Activated CD4-positive, alpha-beta memory T cell treated with anti-CD3 and anti-CD28 coated beads for 36 hours (primary cell): ENCODE measurements at regions not wholly inside any gene's neighbourhood (a gene's known extent, or its start where the extent isn't known, plus 50 kb on each side); places are given as distances from the start of the nearest gene placed in this dataset.

Experiments
- CTCF ChIA-PET: fragments of 350-600 bp; sonication (Branson Sonifier 250); formaldehyde crosslinking; loops from one replicate; lab custom pipeline; 2021; ENCODE audit warnings: antibody characterized with exemption, inconsistent platforms; lab: Charles Lee
- POLR2A ChIA-PET: fragments of 350-600 bp; sonication (Branson Sonifier 250); formaldehyde crosslinking; loops from one replicate; lab custom pipeline; 2021; ENCODE audit warnings: antibody characterized with exemption; lab: Charles Lee
- DNase-seq: peaks from one replicate; pipeline ENCODE4 v3.0.0-alpha.2; 2020
- H3K27ac Mint-ChIP-seq: one replicate; pipeline ENCODE4 v1.8.0; 2021; ENCODE audit warnings: mixed read lengths
- H3K27me3 Mint-ChIP-seq: one replicate; pipeline ENCODE4 v1.8.0; 2021; ENCODE audit warnings: mixed read lengths
- H3K36me3 Mint-ChIP-seq: one replicate; pipeline ENCODE4 v1.8.0; 2021; ENCODE audit warnings: mixed read lengths
- H3K4me1 Mint-ChIP-seq: one replicate; pipeline ENCODE4 v1.8.0; 2021; ENCODE audit warnings: low read depth, mixed read lengths
- H3K4me3 Mint-ChIP-seq: one replicate; pipeline ENCODE4 v1.8.0; 2021; ENCODE audit warnings: mild to moderate bottlenecking, mixed read lengths
- H3K9me3 Mint-ChIP-seq: one replicate; pipeline ENCODE4 v1.8.0; 2021; ENCODE audit warnings: mixed read lengths
- intact Hi-C: fragments of 100-400 bp; cut with micrococcal nuclease; formaldehyde crosslinking; loops from one replicate; pipeline ENCODE4 v1.15.1; 2023

DNA sequence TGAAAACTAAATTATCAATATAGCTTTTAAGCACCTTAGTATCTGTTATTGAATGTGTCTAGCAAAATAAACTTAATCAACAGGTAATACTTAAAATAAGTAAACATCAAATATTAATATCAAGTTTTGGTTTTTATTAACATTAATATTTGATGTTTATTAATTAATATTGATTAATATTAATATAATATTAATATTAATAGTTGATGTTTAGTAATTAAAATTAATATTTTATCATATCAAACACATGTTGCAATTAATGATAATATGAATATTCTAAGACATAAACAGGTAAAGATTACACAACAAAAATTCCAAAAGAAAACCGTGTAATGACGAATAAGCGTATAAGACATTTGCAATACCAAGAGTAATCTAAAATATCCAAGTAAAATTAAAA lies 222.8 kb upstream of the PRR20A start:
- intact Hi-C loops, result no loop called here
- Mint-ChIP-seq H3K4me1 (no peaks in the 10 kb centered on the region), H3K4me3 (no peak overlapping the region), H3K36me3 (no peaks in the 10 kb centered on the region), H3K9me3 (peaks cover 7% of the 10 kb centered on the region), H3K27ac (no peak overlapping the region), H3K27me3 (no peaks in the 10 kb centered on the region)
- DNase-seq, result no peak
- ChIA-PET POLR2A (interaction anchor here (0.5 kb wide), 1 partner anchor 405 kb away, joined by 3 read pairs; no protein-coding TSS in a partner anchor), CTCF (no interaction called here)

DNA sequence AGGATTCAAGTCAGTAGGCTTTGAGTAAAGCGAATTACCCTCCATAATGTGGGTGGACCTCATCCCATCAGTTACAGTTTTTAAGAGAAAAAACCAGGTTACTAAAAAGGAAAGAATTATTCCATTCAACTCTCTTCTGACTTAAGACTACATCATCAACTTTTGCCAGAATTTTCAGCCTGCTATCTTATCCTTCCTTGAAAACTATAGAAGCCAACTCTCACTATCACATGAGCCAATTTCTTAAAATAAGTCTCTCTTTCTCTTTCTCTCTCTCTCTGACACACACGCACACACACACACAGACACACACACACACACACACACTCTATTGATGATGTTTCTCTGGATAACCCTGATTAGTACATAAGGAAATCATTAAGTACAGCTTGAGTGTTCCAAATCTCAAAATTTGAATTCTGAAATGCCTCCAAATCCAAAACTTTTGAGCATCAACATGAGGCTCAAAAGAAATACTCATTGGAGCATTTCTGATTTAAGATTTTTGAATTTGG lies 217.0 kb upstream of the PRR20A start:
- no peaks in the 10 kb centered on the region for H3K4me1 Mint-ChIP-seq
- H3K36me3 Mint-ChIP-seq, result no peaks in the 10 kb centered on the region
- DNase-seq, result no peak
- CTCF ChIA-PET, result no interaction called here
- no peak overlapping the region for H3K27ac Mint-ChIP-seq
- peaks cover 17% of the 10 kb centered on the region for H3K9me3 Mint-ChIP-seq
- H3K27me3 Mint-ChIP-seq, result no peaks in the 10 kb centered on the region
- POLR2A ChIA-PET, result no interaction called here
- intact Hi-C loops, result no loop called here
- no peak overlapping the region for H3K4me3 Mint-ChIP-seq

DNA sequence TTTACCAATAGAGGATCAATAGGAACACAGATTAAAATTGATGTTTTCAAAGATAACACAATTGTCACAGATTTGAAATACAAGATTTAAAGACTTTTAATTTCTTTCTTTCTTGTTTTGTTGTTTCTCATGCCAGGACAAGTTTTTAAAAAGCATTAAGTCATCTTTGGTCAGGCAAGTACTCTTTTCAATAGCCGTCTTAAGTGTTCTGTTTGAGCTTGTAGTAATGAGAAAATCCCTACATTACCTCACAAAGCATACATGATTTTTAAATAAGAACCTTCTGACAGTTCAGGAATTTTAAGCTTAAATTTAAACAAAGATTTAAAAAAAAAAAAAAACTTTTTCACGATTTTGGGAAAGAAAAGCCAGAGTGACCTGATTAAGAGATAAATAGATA lies 216.3 kb upstream of the PRR20A start:
- ChIA-PET POLR2A (no interaction called here), CTCF (no interaction called here)
- Mint-ChIP-seq H3K4me3 (no peak overlapping the region), H3K9me3 (peaks cover 23% of the 10 kb centered on the region), H3K36me3 (no peaks in the 10 kb centered on the region), H3K27me3 (no peaks in the 10 kb centered on the region), H3K27ac (no peak overlapping the region), H3K4me1 (no peaks in the 10 kb centered on the region)
- intact Hi-C loops, result no loop called here
- no peak for DNase-seq

DNA sequence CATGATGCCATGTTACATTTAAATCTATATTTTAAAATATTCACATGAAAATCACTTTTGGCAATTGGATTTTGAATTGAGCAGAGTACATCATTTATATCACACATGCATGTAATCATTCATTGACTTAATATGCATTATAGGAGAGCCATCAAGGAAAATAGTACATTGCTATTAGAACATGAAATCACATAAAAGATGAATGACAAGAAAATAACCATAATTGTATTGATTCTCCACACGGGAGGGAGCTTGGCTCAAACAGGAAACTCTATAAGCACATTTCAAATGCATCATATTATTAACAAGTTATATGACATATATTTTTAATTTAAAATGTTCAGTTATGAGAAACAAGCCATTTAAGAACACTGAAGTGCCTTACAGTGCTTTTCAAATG lies 208.6 kb upstream of the PRR20A start:
- DNase-seq, result no peak
- intact Hi-C loops, result no loop called here
- Mint-ChIP-seq H3K27ac (no peak overlapping the region), H3K4me3 (no peak overlapping the region), H3K36me3 (no peaks in the 10 kb centered on the region), H3K4me1 (no peaks in the 10 kb centered on the region), H3K9me3 (peaks cover 22% of the 10 kb centered on the region), H3K27me3 (no peaks in the 10 kb centered on the region)
- ChIA-PET POLR2A (no interaction called here), CTCF (interaction anchor here (0.6 kb wide), 1 partner anchor 1148 kb away, joined by 4 read pairs; no protein-coding TSS in a partner anchor)

DNA sequence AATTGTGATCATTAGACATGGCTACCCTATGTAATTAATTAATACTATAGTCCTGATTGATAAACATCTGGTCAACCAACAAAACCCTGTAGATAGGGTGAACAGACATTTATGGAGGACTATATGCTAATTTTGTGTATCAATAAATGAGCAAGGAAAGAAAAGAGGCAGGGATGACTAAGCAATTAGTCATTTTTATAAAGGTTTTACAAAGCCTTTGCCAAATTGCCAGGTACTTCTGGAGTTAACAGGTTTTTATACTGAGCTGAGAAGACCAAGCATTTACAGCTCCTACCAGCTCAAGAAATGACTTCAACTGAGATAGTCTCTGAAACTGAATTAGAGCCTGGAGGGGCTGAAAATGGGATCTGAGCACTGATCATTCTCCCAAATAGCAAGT lies 186.8 kb upstream of the PRR20A start:
- no peaks in the 10 kb centered on the region for H3K4me1 Mint-ChIP-seq
- H3K4me3 Mint-ChIP-seq, result no peak overlapping the region
- ChIA-PET CTCF (no interaction called here), POLR2A (no interaction called here)
- H3K9me3 Mint-ChIP-seq, result peaks cover 3% of the 10 kb centered on the region
- no peak overlapping the region for H3K27ac Mint-ChIP-seq
- intact Hi-C loops, result no loop called here
- DNase-seq, result no peak
- no peaks in the 10 kb centered on the region for H3K27me3 Mint-ChIP-seq
- no peaks in the 10 kb centered on the region for H3K36me3 Mint-ChIP-seq

DNA sequence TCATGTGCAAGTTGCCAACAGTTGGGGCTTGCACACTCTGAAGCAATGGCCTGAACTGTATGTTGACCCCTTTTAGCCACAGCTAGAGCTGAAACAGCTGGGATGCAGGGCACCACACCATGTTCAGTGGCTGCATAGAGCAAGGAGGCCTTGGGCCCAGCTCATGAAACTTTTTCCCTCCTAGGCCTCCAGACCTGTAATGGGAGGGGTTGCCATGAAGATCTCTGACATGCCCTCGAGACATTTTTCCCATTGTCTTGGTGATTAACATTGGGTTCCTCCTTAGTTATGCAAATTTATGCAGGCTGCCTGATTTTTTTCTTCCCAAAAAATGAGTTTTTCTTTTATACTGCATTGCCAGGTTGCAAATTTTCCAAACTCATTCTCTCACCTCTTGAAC lies 165.1 kb upstream of the PRR20A start:
- no peak overlapping the region for H3K27ac Mint-ChIP-seq
- ChIA-PET CTCF (no interaction called here), POLR2A (no interaction called here)
- no peaks in the 10 kb centered on the region for H3K36me3 Mint-ChIP-seq
- no peaks in the 10 kb centered on the region for H3K4me1 Mint-ChIP-seq
- H3K9me3 Mint-ChIP-seq, result peaks cover 17% of the 10 kb centered on the region
- H3K4me3 Mint-ChIP-seq, result no peak overlapping the region
- intact Hi-C loops, result no loop called here
- H3K27me3 Mint-ChIP-seq, result no peaks in the 10 kb centered on the region
- DNase-seq, result no peak

DNA sequence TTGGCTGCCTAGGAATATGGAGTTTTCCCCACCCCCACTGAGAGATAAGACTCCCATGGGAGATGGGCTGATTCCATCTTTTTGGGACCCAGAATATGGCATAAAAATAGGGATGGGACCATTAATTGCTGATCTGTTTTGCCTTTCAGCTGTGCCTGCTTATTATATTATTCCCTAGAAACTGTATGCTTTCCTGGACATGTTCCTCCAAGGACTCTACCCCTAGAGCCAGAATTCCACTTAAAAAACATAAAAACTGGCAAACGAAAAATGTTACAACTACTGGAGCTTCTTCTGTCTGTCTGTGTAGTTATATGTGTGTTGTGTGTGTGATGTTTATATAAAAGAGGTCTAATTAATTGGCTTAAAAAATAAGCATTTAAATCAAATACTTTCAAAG lies 159.9 kb upstream of the PRR20A start:
- Mint-ChIP-seq H3K4me3 (no peak overlapping the region), H3K9me3 (peaks cover 17% of the 10 kb centered on the region), H3K27ac (no peak overlapping the region), H3K27me3 (no peaks in the 10 kb centered on the region), H3K4me1 (no peaks in the 10 kb centered on the region), H3K36me3 (no peaks in the 10 kb centered on the region)
- DNase-seq, result no peak
- ChIA-PET POLR2A (no interaction called here), CTCF (no interaction called here)
- intact Hi-C loops, result no loop called here

DNA sequence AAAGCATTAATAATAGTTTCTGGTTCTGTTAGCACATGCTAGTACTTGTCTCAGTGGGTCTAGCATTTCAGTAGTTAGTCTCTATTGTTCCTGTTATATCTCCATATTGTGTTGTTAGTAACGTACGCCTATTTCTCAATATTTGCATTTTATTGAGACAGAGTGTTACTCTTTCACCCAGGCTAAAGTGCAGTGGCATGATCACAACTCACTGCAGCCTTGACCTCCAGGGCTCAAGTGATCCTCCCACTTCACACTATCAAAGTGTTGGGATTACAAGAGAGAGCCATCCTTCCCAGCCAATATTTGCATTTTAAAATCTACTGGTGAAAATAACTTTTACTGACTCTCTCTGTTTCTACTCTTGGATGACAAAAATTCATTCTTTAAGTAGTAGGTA lies 154.6 kb upstream of the PRR20A start:
- DNase-seq, result no peak
- no peaks in the 10 kb centered on the region for H3K36me3 Mint-ChIP-seq
- no peaks in the 10 kb centered on the region for H3K4me1 Mint-ChIP-seq
- H3K9me3 Mint-ChIP-seq, result peaks cover 7% of the 10 kb centered on the region
- H3K27ac Mint-ChIP-seq, result no peak overlapping the region
- intact Hi-C loops, result no loop called here
- POLR2A ChIA-PET, result no interaction called here
- CTCF ChIA-PET, result no interaction called here
- no peak overlapping the region for H3K4me3 Mint-ChIP-seq
- H3K27me3 Mint-ChIP-seq, result no peaks in the 10 kb centered on the region

DNA sequence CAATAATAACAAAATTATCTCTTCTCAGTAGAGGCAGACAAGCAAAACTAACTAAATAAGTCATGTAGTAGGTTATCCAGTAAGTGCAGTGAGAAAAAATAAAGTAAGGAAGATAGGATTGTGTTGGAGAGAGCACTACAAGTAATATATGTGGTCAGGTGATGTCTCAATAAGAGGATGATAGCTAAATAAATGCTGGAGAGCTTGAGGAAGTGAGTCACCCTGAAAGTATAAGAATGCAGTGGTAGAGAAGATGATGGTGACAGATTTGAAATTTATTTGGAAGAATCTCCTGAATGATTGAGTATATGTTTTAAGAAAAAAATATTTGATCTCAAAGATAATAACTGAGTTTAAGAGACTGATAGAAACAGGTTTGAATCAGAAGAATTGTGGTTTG lies 152.2 kb upstream of the PRR20A start:
- H3K27me3 Mint-ChIP-seq, result no peaks in the 10 kb centered on the region
- H3K4me3 Mint-ChIP-seq, result no peak overlapping the region
- H3K36me3 Mint-ChIP-seq, result no peaks in the 10 kb centered on the region
- peaks cover 7% of the 10 kb centered on the region for H3K9me3 Mint-ChIP-seq
- intact Hi-C loops, result no loop called here
- H3K4me1 Mint-ChIP-seq, result no peaks in the 10 kb centered on the region
- ChIA-PET CTCF (no interaction called here), POLR2A (no interaction called here)
- no peak for DNase-seq
- H3K27ac Mint-ChIP-seq, result no peak overlapping the region

DNA sequence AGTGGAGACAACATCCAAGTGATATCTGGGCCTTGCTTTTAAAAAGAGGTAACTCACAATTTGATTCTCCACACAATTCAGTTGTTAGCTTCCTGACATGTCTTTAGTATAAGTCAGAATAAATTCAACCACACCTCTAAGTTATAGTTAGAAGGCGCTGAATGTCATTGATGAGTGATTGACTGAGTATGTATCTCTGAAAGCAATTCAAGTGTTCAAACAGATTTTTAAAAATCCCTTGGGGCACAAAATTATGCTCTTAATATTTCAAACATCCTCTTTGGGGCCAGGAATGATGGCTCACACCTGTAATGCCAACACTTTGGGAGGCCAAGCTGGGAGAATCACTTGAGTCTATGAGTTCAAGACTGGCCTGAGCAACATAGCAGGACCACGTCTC lies 137.0 kb upstream of the PRR20A start:
- H3K4me1 Mint-ChIP-seq, result no peaks in the 10 kb centered on the region
- CTCF ChIA-PET, result no interaction called here
- H3K9me3 Mint-ChIP-seq, result peaks cover 6% of the 10 kb centered on the region
- H3K27me3 Mint-ChIP-seq, result no peaks in the 10 kb centered on the region
- POLR2A ChIA-PET, result no interaction called here
- intact Hi-C loops, result no loop called here
- DNase-seq, result no peak
- H3K27ac Mint-ChIP-seq, result no peak overlapping the region
- H3K36me3 Mint-ChIP-seq, result no peaks in the 10 kb centered on the region
- no peak overlapping the region for H3K4me3 Mint-ChIP-seq

DNA sequence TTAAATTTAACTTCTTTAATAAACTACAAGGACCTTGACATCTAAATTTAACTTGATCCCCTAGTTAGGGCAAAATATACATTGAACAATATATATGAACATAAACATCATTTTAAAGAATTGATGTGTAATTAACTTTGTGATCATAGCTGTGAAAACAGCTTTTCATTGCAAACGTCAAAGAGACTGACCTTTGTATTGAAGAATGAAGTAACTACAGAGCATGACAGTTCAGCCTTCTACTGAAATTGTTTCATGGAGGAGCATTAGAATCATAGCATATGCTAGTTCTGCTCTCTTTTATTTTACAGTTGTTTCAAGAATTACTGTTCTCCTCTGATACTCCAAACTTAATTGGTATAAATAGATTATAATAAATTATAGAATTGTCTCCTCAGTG lies 123.4 kb upstream of the PRR20A start:
- Mint-ChIP-seq H3K4me1 (no peaks in the 10 kb centered on the region), H3K4me3 (no peak overlapping the region), H3K9me3 (peaks cover 23% of the 10 kb centered on the region), H3K27me3 (no peaks in the 10 kb centered on the region), H3K27ac (no peak overlapping the region), H3K36me3 (no peaks in the 10 kb centered on the region)
- no peak for DNase-seq
- CTCF ChIA-PET, result no interaction called here
- POLR2A ChIA-PET, result no interaction called here
- intact Hi-C loops, result no loop called here

DNA sequence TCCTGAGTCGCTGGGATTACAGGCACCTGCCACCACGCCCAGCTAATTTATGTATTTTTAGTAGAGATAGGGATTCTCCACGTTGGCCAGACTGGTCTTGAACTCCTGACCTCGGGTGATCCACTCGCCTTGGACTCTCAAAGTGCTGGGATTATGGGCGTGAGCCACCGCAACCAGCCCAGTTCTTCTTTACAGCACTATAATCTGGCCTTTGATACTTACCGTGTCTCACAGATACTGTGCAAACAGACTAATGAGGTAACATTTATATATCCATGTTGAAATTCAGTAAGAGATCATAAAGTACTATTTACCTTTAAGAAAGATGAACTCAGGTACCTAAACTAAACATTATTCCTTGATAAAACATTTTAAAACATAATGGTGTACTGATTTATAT lies 121.8 kb upstream of the PRR20A start:
- no peak overlapping the region for H3K4me3 Mint-ChIP-seq
- peaks cover 27% of the 10 kb centered on the region for H3K9me3 Mint-ChIP-seq
- H3K27me3 Mint-ChIP-seq, result no peaks in the 10 kb centered on the region
- H3K36me3 Mint-ChIP-seq, result no peaks in the 10 kb centered on the region
- H3K27ac Mint-ChIP-seq, result no peak overlapping the region
- no peaks in the 10 kb centered on the region for H3K4me1 Mint-ChIP-seq
- intact Hi-C loops, result no loop called here
- DNase-seq, result no peak
- CTCF ChIA-PET, result no interaction called here
- POLR2A ChIA-PET, result no interaction called here

DNA sequence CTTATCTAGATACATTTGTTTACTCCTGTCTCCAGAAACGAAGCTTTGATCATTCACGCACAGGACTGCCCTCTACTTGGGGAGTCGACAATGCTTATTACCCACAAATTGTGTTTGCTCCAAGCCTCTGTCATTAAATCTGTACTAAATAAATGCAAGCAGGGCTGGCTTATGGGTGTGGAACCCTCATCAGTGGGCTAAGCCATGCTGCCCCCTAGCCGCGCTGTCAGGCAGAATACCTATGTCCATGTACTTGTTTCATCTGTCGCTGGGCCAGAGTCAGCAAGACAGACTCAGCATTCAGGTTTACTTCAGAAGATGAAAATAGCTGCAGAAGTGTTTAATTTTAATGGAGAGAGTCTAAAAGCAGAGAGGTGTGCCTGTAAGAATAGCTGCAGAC lies 110.0 kb upstream of the PRR20A start:
- H3K4me3 Mint-ChIP-seq, result no peak overlapping the region
- DNase-seq, result no peak
- no peak overlapping the region for H3K27ac Mint-ChIP-seq
- intact Hi-C loops, result no loop called here
- no peaks in the 10 kb centered on the region for H3K27me3 Mint-ChIP-seq
- H3K36me3 Mint-ChIP-seq, result no peaks in the 10 kb centered on the region
- ChIA-PET POLR2A (no interaction called here), CTCF (no interaction called here)
- H3K9me3 Mint-ChIP-seq, result peaks cover 21% of the 10 kb centered on the region
- no peaks in the 10 kb centered on the region for H3K4me1 Mint-ChIP-seq
